ENCODE measurements at regions not wholly inside any gene's neighbourhood (a gene's known extent, or its start where the extent isn't known, plus 50 kb on each side); places are given as distances from the start of the nearest gene placed in this dataset.
"Not testable (repeated sequence)": the region's sequence is repeated elsewhere in the genome, so short reads cannot be mapped to it uniquely, and the experiment has no call there.

- DNase-seq (ENCODE audit: low read depth): no peak
- Histone ChIP-seq H3K4me3 (ENCODE audit: low read depth, low read length) (no peak overlapping the region), H3K27me3 (ENCODE audit: control insufficient read depth, insufficient read depth, low read length) (no peaks in the 10 kb centered on the region), H3K36me3 (ENCODE audit: control insufficient read depth, insufficient read depth, low read length) (no peaks in the 10 kb centered on the region)
- no peak for TF ChIP-seq CTCF (IDR thresholded peaks at IDR 0.05; ENCODE audit: insufficient read depth, low read length, severe bottlenecking)
- no peak for FAIRE-seq
Observed at GRCh38 chr11:134844838-134845237, 432.8 kb upstream of the B3GAT1 start.

GRCh38 chr11:134843735-134844134, 431.7 kb upstream of the B3GAT1 start:
- FAIRE-seq (no peak), DNase-seq (ENCODE audit: low read depth) (no peak)
- no peak overlapping the region for H3K4me3 ChIP-seq (ENCODE audit: low read depth, low read length)
- no peaks in the 10 kb centered on the region for H3K36me3 ChIP-seq (ENCODE audit: control insufficient read depth, insufficient read depth, low read length)
- no peak for TF ChIP-seq CTCF (IDR thresholded peaks at IDR 0.05; ENCODE audit: insufficient read depth, low read length, severe bottlenecking)
- no peaks in the 10 kb centered on the region for H3K27me3 ChIP-seq (ENCODE audit: control insufficient read depth, insufficient read depth, low read length)

- no peak for DNase-seq (ENCODE audit: low read depth)
- FAIRE-seq: no peak
- no peaks in the 10 kb centered on the region for H3K27me3 ChIP-seq (ENCODE audit: control insufficient read depth, insufficient read depth, low read length)
- TF ChIP-seq CTCF (IDR thresholded peaks at IDR 0.05; ENCODE audit: insufficient read depth, low read length, severe bottlenecking): no peak
- H3K4me3 ChIP-seq (ENCODE audit: low read depth, low read length): no peak overlapping the region
- H3K36me3 ChIP-seq (ENCODE audit: control insufficient read depth, insufficient read depth, low read length): no peaks in the 10 kb centered on the region
Observed at GRCh38 chr11:134843020-134843419, 431.0 kb upstream of the B3GAT1 start.

GRCh38 chr11:134841972-134842371, 429.9 kb upstream of the B3GAT1 start:
- no peak for TF ChIP-seq CTCF (IDR thresholded peaks at IDR 0.05; ENCODE audit: insufficient read depth, low read length, severe bottlenecking)
- Histone ChIP-seq H3K4me3 (ENCODE audit: low read depth, low read length) (no peak overlapping the region), H3K27me3 (ENCODE audit: control insufficient read depth, insufficient read depth, low read length) (no peaks in the 10 kb centered on the region), H3K36me3 (ENCODE audit: control insufficient read depth, insufficient read depth, low read length) (no peaks in the 10 kb centered on the region)
- FAIRE-seq (no peak), DNase-seq (ENCODE audit: low read depth) (no peak)

- no peaks in the 10 kb centered on the region for H3K27me3 ChIP-seq (ENCODE audit: control insufficient read depth, insufficient read depth, low read length)
- H3K4me3 ChIP-seq (ENCODE audit: low read depth, low read length): no peak overlapping the region
- H3K36me3 ChIP-seq (ENCODE audit: control insufficient read depth, insufficient read depth, low read length): no peaks in the 10 kb centered on the region
- DNase-seq (ENCODE audit: low read depth): no peak
- TF ChIP-seq CTCF (IDR thresholded peaks at IDR 0.05; ENCODE audit: insufficient read depth, low read length, severe bottlenecking): no peak
- peak; percentile 62 for FAIRE-seq
Observed at GRCh38 chr11:134841411-134841810, 429.4 kb upstream of the B3GAT1 start.

GRCh38 chr11:134840945-134841344, 428.9 kb upstream of the B3GAT1 start:
- no peak for FAIRE-seq
- DNase-seq (ENCODE audit: low read depth): no peak
- no peak for TF ChIP-seq CTCF (IDR thresholded peaks at IDR 0.05; ENCODE audit: insufficient read depth, low read length, severe bottlenecking)
- Histone ChIP-seq H3K4me3 (ENCODE audit: low read depth, low read length) (no peak overlapping the region), H3K36me3 (ENCODE audit: control insufficient read depth, insufficient read depth, low read length) (no peaks in the 10 kb centered on the region), H3K27me3 (ENCODE audit: control insufficient read depth, insufficient read depth, low read length) (no peaks in the 10 kb centered on the region)

GRCh38 chr11:134840165-134840564, 428.1 kb upstream of the B3GAT1 start:
- not testable (repeated sequence) for H3K4me3 ChIP-seq (ENCODE audit: low read depth, low read length); FAIRE-seq; H3K27me3 ChIP-seq (ENCODE audit: control insufficient read depth, insufficient read depth, low read length); H3K36me3 ChIP-seq (ENCODE audit: control insufficient read depth, insufficient read depth, low read length); DNase-seq (ENCODE audit: low read depth)

Measured in bronchial epithelial cell (primary cell).